Thoracic aorta (tissue), 2 donors: ENCODE measurements at regions not wholly inside any gene's neighbourhood (a gene's known extent, or its start where the extent isn't known, plus 50 kb on each side); places are given as distances from the start of the nearest gene placed in this dataset.
A peak's percentile ranks its signal among the peaks of the same experiment; 100 is the strongest.

ENCODE experiments used
- ATAC-seq: fragments of 150-250 bp; one replicate; pipeline ENCODE4 v1.8.0; 2017; ENCODE audit warnings: low read depth; ENCODE audit not compliant: insufficient number of reproducible peaks, low FRiP score
- DNase-seq: peaks from one replicate; pipeline ENCODE4 v3.0.0-alpha.2; 2020; ENCODE audit warnings: low spot score
- H3K27ac ChIP-seq, 2 donors: fragments of 200-600 bp; sonication (generic); 1 replicate in 1 of 2; 2 replicates in 1 of 2; pipeline ENCODE4 v1.5.1; 2016; ENCODE audit warnings: mild to moderate bottlenecking in 2 of 2, moderate library complexity in 2 of 2
- H3K27me3 ChIP-seq: fragments of 200-600 bp; sonication (generic); replicated peaks from 2 replicates; pipeline ENCODE4 v1.6.0; 2016; ENCODE audit warnings: mild to moderate bottlenecking; ENCODE audit not compliant: insufficient read depth
- H3K36me3 ChIP-seq: fragments of 200-600 bp; sonication (generic); one replicate; pipeline ENCODE4 v1.5.1; 2016
- H3K4me1 ChIP-seq, 2 donors: fragments of 200-600 bp; sonication (generic); 1 replicate in 1 of 2; 2 replicates in 1 of 2; pipeline versions ENCODE4 v1.5.1 to v1.6.0; 2016; ENCODE audit warnings: low read depth in 2 of 2, mild to moderate bottlenecking in 1 of 2; ENCODE audit not compliant: control insufficient read depth in 1 of 2
- H3K4me3 ChIP-seq: fragments of 200-600 bp; sonication (generic); 2 replicates; pipeline ENCODE4 v1.5.1; 2016; ENCODE audit warnings: mild to moderate bottlenecking
- H3K9me3 ChIP-seq: fragments of 200-600 bp; sonication (generic); 2 replicates; pipeline ENCODE4 v1.5.1; 2016
- TF ChIP-seq, protein P1 (sequence below): fragments of 200-600 bp; sonication (generic); IDR thresholded peaks from one replicate; pipeline ENCODE4 v1.5.1; 2019; ENCODE audit warnings: antibody characterized with exemption

- Histone ChIP-seq H3K27me3 (no peaks in the 10 kb centered on the region), H3K4me1 (peaks cover 14 to 40% of the 10 kb centered on the region in 2 donors), H3K27ac (no peak overlapping the region), H3K9me3 (no peaks in the 10 kb centered on the region), H3K4me3 (no peak overlapping the region), H3K36me3 (no peaks in the 10 kb centered on the region)
- TF ChIP-seq, protein P1, sequence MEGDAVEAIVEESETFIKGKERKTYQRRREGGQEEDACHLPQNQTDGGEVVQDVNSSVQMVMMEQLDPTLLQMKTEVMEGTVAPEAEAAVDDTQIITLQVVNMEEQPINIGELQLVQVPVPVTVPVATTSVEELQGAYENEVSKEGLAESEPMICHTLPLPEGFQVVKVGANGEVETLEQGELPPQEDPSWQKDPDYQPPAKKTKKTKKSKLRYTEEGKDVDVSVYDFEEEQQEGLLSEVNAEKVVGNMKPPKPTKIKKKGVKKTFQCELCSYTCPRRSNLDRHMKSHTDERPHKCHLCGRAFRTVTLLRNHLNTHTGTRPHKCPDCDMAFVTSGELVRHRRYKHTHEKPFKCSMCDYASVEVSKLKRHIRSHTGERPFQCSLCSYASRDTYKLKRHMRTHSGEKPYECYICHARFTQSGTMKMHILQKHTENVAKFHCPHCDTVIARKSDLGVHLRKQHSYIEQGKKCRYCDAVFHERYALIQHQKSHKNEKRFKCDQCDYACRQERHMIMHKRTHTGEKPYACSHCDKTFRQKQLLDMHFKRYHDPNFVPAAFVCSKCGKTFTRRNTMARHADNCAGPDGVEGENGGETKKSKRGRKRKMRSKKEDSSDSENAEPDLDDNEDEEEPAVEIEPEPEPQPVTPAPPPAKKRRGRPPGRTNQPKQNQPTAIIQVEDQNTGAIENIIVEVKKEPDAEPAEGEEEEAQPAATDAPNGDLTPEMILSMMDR = no peak
- ATAC-seq (no peak), DNase-seq (no peak)
These were observed 58.0 kb upstream of the SPATA31C2 start for GRCh38 chr9:88196142-88196790.

- ATAC-seq (no peak), DNase-seq (no peak)
- TF ChIP-seq, protein P1 = no peak
- Histone ChIP-seq H3K36me3 (no peaks in the 10 kb centered on the region), H3K27me3 (no peaks in the 10 kb centered on the region), H3K4me1 (peaks cover 14 to 40% of the 10 kb centered on the region in 2 donors), H3K4me3 (peak overlapping the region; percentile 27), H3K27ac (peak overlapping the region; percentile 71 to 80), H3K9me3 (no peaks in the 10 kb centered on the region)
These were observed 55.5 kb upstream of the SPATA31C2 start for GRCh38 chr9:88193766-88194165.

DNA sequence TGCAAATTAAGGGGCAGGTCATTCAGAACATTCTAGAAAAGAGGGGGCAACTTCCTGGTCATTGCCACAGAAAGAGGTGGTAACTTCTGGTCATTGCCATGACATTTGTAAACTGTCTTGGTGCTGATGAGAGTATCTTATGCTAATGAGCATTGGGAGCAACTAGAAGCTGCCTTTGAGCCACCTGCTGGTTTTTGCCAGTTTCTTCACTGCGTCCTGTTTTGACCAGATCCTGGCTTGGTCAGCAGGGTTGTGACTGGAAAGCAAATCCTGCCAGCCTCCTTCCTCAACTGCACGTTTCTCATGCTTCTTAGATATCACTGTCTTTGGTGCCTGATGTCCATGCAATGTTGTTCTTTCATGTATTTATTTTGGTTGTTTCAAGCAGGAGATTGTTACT lies 53.2 kb upstream of the SPATA31C2 start:
- Histone ChIP-seq H3K27me3 (no peaks in the 10 kb centered on the region), H3K4me3 (no peak overlapping the region), H3K27ac (no peak overlapping the region), H3K9me3 (no peaks in the 10 kb centered on the region), H3K4me1 (peaks cover 4 to 21% of the 10 kb centered on the region in 2 donors), H3K36me3 (no peaks in the 10 kb centered on the region)
- TF ChIP-seq, protein P1 = no peak
- DNase-seq (no peak), ATAC-seq (no peak)

- TF ChIP-seq, protein P1 = no peak
- Histone ChIP-seq H3K27me3 (no peaks in the 10 kb centered on the region), H3K27ac (no peak overlapping the region), H3K4me1 (peaks cover 4 to 16% of the 10 kb centered on the region in 2 donors), H3K9me3 (no peaks in the 10 kb centered on the region), H3K36me3 (no peaks in the 10 kb centered on the region), H3K4me3 (no peak overlapping the region)
- DNase-seq (no peak), ATAC-seq (no peak)
These were observed 51.1 kb upstream of the SPATA31C2 start for GRCh38 chr9:88189371-88189770.
